MCF 10A (cell line): ENCODE measurements at regions not wholly inside any gene's neighbourhood (a gene's known extent, or its start where the extent isn't known, plus 50 kb on each side); places are given as distances from the start of the nearest gene placed in this dataset.

Experiments used
- BruUV-seq: library from RNA; stranded (reverse); fragments of 400-500 nt; replicated peaks from 2 replicates; lab custom pipeline; 2021; lab: Mats Ljungman, UMichigan
- CTCF ChIA-PET: fragments of 300-600 bp; sonication (Branson Sonifier 250); formaldehyde crosslinking; extraction: SDS; loops from one replicate; lab custom pipeline; 2021; ENCODE audit warnings: antibody characterized with exemption, inconsistent platforms; lab: Yijun Ruan, JAX
- POLR2A ChIA-PET: fragments of 300-600, 350-650 bp; sonication (Branson Sonifier 250); formaldehyde crosslinking; extraction: SDS; loops from one replicate; lab custom pipeline; 2020; ENCODE audit warnings: antibody characterized with exemption, inconsistent platforms; lab: Yijun Ruan, JAX
- DNase-seq: peaks from one replicate; pipeline ENCODE4 v3.0.0-alpha.2; 2018; ENCODE audit not compliant: unreplicated experiment
- H3K27ac Mint-ChIP-seq: one replicate; pipeline ENCODE4 v1.8.0; 2022; ENCODE audit warnings: mild to moderate bottlenecking, low read depth, mixed read lengths; ENCODE audit not compliant: unreplicated experiment
- H3K27me3 Mint-ChIP-seq: one replicate; pipeline ENCODE4 v1.8.0; 2022; ENCODE audit warnings: mixed read lengths; ENCODE audit not compliant: insufficient read depth, unreplicated experiment
- H3K36me3 Mint-ChIP-seq: one replicate; pipeline ENCODE4 v1.8.0; 2022; ENCODE audit warnings: mild to moderate bottlenecking, moderate library complexity, mixed read lengths; ENCODE audit not compliant: insufficient read depth, unreplicated experiment
- H3K4me1 Mint-ChIP-seq: one replicate; pipeline ENCODE4 v1.8.0; 2022; ENCODE audit warnings: mixed read lengths; ENCODE audit not compliant: insufficient read depth, unreplicated experiment
- H3K4me3 Mint-ChIP-seq: one replicate; pipeline ENCODE4 v1.8.0; 2022; ENCODE audit warnings: mild to moderate bottlenecking, moderate library complexity, mixed read lengths; ENCODE audit not compliant: unreplicated experiment
- H3K9me3 Mint-ChIP-seq: one replicate; pipeline ENCODE4 v1.8.0; 2022; ENCODE audit warnings: mixed read lengths; ENCODE audit not compliant: unreplicated experiment
- CTCF ChIP-seq: fragments of 200-600 bp; IDR thresholded peaks from one replicate; pipeline ENCODE4 v1.8.0; 2022; ENCODE audit warnings: antibody characterized with exemption, mild to moderate bottlenecking; ENCODE audit not compliant: unreplicated experiment
- intact Hi-C: fragments of 100-400 bp; cut with micrococcal nuclease; formaldehyde crosslinking; loops from 2 replicates; pipeline ENCODE4 v1.14.1; 2022

- no peaks in the 10 kb centered on the region for H3K9me3 Mint-ChIP-seq
- no peak overlapping the region for H3K4me3 Mint-ChIP-seq
- intact Hi-C loops = no loop called here
- POLR2A ChIA-PET = no interaction called here
- H3K27me3 Mint-ChIP-seq = no peaks in the 10 kb centered on the region
- no peaks in the 10 kb centered on the region for H3K36me3 Mint-ChIP-seq
- BruUV-seq = no TSS peak
- no peak for TF ChIP-seq CTCF
- no peak for DNase-seq
- no peaks in the 10 kb centered on the region for H3K4me1 Mint-ChIP-seq
- CTCF ChIA-PET = no interaction called here
- no peak overlapping the region for H3K27ac Mint-ChIP-seq
Measured at GRCh38 chr5:23606927-23607326, 99.5 kb downstream of the PRDM9 start.

GRCh38 chr5:23612701-23613100 lies 105.3 kb downstream of the PRDM9 start:
- ChIA-PET CTCF (interaction anchor here (0.7 kb wide), 1 partner anchor 403 kb away, joined by 3 read pairs; no protein-coding TSS in a partner anchor), POLR2A (no interaction called here)
- no peaks in the 10 kb centered on the region for H3K9me3 Mint-ChIP-seq
- H3K27ac Mint-ChIP-seq = no peak overlapping the region
- H3K4me1 Mint-ChIP-seq = no peaks in the 10 kb centered on the region
- BruUV-seq = no TSS peak
- H3K36me3 Mint-ChIP-seq = no peaks in the 10 kb centered on the region
- H3K27me3 Mint-ChIP-seq = no peaks in the 10 kb centered on the region
- no peak overlapping the region for H3K4me3 Mint-ChIP-seq
- DNase-seq = no peak
- intact Hi-C loops = no loop called here
- TF ChIP-seq CTCF = no peak

DNA sequence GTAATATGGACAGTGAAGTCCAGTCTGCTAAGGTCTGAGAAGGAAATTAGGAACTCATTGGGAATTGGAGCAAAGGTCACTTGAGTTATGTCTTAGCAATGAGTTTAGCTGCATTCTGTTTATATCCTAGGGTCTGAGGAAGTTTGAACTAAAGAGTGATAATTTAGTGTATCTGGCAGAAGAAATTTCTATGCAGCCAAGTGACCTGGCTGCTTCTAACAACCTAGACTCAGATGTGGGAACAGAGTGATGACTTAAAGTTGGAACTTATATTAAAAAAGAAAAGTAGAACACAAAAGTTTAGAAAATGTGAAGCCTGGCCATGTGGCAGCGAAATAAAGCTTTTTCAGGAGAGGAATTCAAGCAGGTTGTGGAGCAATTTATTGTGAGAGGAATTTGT lies 106.2 kb downstream of the PRDM9 start:
- Mint-ChIP-seq H3K36me3 (no peaks in the 10 kb centered on the region), H3K27me3 (no peaks in the 10 kb centered on the region), H3K9me3 (no peaks in the 10 kb centered on the region), H3K27ac (no peak overlapping the region), H3K4me3 (no peak overlapping the region), H3K4me1 (no peaks in the 10 kb centered on the region)
- no peak for DNase-seq
- POLR2A ChIA-PET = no interaction called here
- intact Hi-C loops = no loop called here
- CTCF ChIA-PET = no interaction called here
- BruUV-seq = no TSS peak
- TF ChIP-seq CTCF = no peak

DNA sequence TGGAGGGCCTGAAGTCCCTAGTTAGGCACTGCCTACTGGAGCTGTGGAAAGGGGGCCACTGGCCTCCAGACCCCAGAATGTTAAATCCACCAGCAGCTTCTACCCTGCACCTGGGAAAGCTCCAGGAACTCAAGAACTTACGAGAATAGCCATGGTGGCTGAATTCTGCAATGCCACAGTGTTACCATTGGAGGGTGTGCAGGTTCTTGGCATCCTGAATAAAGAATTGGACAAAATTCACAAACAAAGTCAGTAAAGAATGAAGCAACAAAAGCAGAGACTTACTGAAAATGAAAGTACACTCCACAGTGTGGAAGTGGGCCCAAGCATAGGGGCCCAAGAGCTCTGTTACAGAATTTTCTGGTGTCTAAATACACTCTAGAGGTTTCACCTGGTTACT lies 107.0 kb downstream of the PRDM9 start:
- Mint-ChIP-seq H3K36me3 (no peaks in the 10 kb centered on the region), H3K4me3 (no peak overlapping the region), H3K27ac (no peak overlapping the region)

More for the DNA sequence above, 107.0 kb downstream of the PRDM9 start:
- ChIA-PET CTCF (no interaction called here), POLR2A (no interaction called here)
- intact Hi-C loops = no loop called here
- no peak for DNase-seq
- Mint-ChIP-seq H3K4me1 (no peaks in the 10 kb centered on the region), H3K27me3 (no peaks in the 10 kb centered on the region), H3K9me3 (no peaks in the 10 kb centered on the region)
- TF ChIP-seq CTCF = no peak
- BruUV-seq = no TSS peak
